Osteoblast (primary cell): ENCODE measurements at regions not wholly inside any gene's neighbourhood (a gene's known extent, or its start where the extent isn't known, plus 50 kb on each side); places are given as distances from the start of the nearest gene placed in this dataset.
"Not testable (repeated sequence)": the region's sequence is repeated elsewhere in the genome, so short reads cannot be mapped to it uniquely, and the experiment has no call there.

ENCODE experiments used
- DNase-seq: peaks from one replicate; pipeline ENCODE4 v3.0.0; 2011; ENCODE audit warnings: low spot score, mixed read lengths; ENCODE audit not compliant: insufficient read length; ENCODE audit errors: missing footprints
- H2AFZ ChIP-seq: 2 replicates; pipeline ENCODE4 v1.6.0; 2011; ENCODE audit warnings: mild to moderate bottlenecking, low read length
- H3K27ac ChIP-seq: 2 replicates; pipeline ENCODE4 v1.5.1; 2011; ENCODE audit warnings: mild to moderate bottlenecking, low read depth, low read length, moderate library complexity
- H3K27me3 ChIP-seq: 2 replicates; pipeline ENCODE4 v1.6.0; 2012; ENCODE audit warnings: mild to moderate bottlenecking, control low read depth, inconsistent platforms, low read length, moderate library complexity; ENCODE audit not compliant: insufficient read depth
- H3K36me3 ChIP-seq: 2 replicates; pipeline ENCODE4 v1.5.1; 2011; ENCODE audit warnings: mild to moderate bottlenecking, low read length, control low read depth, moderate library complexity; ENCODE audit not compliant: insufficient read depth
- H3K4me1 ChIP-seq: 2 replicates; pipeline ENCODE4 v1.5.1; 2011; ENCODE audit warnings: mild to moderate bottlenecking, low read length, control low read depth, moderate library complexity; ENCODE audit not compliant: insufficient read depth
- H3K4me2 ChIP-seq: 2 replicates; pipeline ENCODE4 v1.6.0; 2011; ENCODE audit warnings: mild to moderate bottlenecking, low read length; ENCODE audit not compliant: insufficient read depth
- H3K4me3 ChIP-seq: fragments of 200-600 bp; sonication (generic); 3 replicates; pipeline ENCODE4 v1.5.1; 2012; ENCODE audit warnings: mild to moderate bottlenecking, low read length, inconsistent platforms; ENCODE audit not compliant: insufficient read depth
- H3K79me2 ChIP-seq: 2 replicates; pipeline ENCODE4 v1.6.0; 2012; ENCODE audit warnings: mild to moderate bottlenecking, low read length, control low read depth, inconsistent platforms; ENCODE audit not compliant: insufficient read depth
- H3K9me3 ChIP-seq: 2 replicates; pipeline ENCODE4 v1.5.1; 2011; ENCODE audit warnings: low read depth, low read length, control low read depth
- H4K20me1 ChIP-seq: 2 replicates; pipeline ENCODE4 v1.6.0; 2012; ENCODE audit warnings: mild to moderate bottlenecking, low read length, control low read depth; ENCODE audit not compliant: insufficient read depth
- TF ChIP-seq, protein P1 (sequence below): IDR thresholded peaks from 2 replicates; pipeline ENCODE4 v1.5.1; 2011; ENCODE audit warnings: mild to moderate bottlenecking, low read depth, low read length, moderate library complexity; ENCODE audit errors: extremely low read depth

DNA sequence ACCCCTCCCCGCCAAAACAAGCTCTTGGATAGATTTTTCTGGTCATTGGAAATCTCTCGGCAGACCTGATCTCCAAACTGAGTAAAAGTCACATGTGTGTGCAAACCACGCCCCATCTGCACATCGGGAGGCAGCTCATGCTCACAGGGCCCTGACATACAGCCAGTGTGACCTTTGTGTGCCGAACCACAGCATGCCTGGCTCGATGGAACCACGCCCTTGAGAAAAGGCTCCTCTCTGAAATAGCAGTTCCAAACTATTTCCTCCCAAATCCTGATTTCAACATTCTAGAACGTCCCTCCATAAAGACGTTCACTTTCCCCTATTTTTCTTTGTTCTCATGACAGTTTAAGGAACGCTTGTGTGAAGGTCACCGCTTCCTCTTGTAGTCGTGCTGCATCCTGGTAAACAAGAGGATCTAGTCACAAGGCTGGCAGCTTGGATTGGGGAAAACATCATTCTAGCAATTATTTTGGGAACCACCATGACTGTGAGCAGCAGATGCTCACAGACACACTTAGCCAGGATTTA lies 59.3 kb upstream of the MAP4K4 start:
- TF ChIP-seq, protein P1, sequence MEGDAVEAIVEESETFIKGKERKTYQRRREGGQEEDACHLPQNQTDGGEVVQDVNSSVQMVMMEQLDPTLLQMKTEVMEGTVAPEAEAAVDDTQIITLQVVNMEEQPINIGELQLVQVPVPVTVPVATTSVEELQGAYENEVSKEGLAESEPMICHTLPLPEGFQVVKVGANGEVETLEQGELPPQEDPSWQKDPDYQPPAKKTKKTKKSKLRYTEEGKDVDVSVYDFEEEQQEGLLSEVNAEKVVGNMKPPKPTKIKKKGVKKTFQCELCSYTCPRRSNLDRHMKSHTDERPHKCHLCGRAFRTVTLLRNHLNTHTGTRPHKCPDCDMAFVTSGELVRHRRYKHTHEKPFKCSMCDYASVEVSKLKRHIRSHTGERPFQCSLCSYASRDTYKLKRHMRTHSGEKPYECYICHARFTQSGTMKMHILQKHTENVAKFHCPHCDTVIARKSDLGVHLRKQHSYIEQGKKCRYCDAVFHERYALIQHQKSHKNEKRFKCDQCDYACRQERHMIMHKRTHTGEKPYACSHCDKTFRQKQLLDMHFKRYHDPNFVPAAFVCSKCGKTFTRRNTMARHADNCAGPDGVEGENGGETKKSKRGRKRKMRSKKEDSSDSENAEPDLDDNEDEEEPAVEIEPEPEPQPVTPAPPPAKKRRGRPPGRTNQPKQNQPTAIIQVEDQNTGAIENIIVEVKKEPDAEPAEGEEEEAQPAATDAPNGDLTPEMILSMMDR: no peak
- Histone ChIP-seq H3K36me3 (no peaks in the 10 kb centered on the region), H3K4me2 (no peak overlapping the region), H3K79me2 (no peaks in the 10 kb centered on the region), H3K9me3 (no peaks in the 10 kb centered on the region), H2AFZ (no peak overlapping the region), H3K4me1 (no peaks in the 10 kb centered on the region), H3K4me3 (no peak overlapping the region), H3K27ac (no peak overlapping the region), H4K20me1 (no peaks in the 10 kb centered on the region), H3K27me3 (no peaks in the 10 kb centered on the region)
- peak; percentile 56 for DNase-seq

DNA sequence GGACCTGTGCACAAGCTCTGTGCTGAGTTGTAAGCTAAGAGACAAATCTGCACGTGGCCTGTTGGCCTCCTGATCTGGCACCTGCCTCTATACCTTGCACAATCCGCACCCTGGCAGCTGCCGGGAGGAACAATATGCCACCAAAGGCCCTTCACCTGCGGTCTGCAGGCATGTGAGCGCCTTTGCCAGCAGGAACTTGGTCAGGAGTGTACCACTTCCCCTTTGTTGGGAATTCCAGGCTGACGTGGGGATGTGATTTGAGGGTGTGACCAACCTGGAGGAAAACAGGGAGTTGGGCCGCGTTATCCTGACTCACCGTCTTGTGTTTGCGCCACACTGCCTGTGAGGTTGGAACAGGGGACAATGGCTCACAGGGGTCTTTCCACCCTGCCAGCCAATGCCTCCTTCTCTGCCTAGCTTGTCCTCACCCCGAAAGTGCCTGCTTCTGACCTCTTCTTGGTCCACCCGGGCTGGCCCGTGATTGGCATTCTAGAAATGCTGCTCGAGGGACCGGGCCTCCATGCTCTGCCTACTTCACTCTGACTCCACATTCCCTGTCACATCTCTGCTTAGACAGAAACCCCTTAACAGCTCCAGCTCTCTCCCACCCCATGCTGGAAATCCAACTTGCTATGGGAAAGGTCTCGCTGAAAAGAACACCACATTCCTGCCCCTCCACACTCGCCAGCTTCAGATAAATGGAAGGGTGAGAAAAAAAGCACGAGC lies 67.1 kb upstream of the MAP4K4 start:
- H3K27me3 ChIP-seq: no peaks in the 10 kb centered on the region
- no peak overlapping the region for H3K4me3 ChIP-seq
- H3K79me2 ChIP-seq: no peaks in the 10 kb centered on the region
- H3K4me1 ChIP-seq: no peaks in the 10 kb centered on the region
- no peak overlapping the region for H2AFZ ChIP-seq
- H3K9me3 ChIP-seq: no peaks in the 10 kb centered on the region
- no peaks in the 10 kb centered on the region for H4K20me1 ChIP-seq
- H3K36me3 ChIP-seq: no peaks in the 10 kb centered on the region
- TF ChIP-seq, protein P1: no peak
- H3K27ac ChIP-seq: no peak overlapping the region
- no peak overlapping the region for H3K4me2 ChIP-seq
- no peak for DNase-seq

DNA sequence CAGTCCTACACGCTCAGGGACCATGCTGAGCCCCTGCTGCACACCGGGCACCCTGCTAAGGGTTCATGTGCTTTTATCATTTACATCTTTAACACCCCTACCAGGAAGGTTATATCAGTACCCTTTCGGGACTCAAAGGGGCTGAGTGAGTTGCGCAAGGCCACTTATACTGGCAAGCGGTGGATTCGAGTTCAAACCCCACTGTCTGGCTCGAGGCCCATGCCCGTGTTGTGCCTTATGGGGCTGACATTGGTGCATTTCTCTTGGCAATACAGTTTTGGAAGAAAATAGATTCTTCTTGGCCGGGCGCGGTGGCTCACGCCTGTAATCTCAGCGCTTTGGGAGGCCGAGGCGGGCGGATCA lies 69.5 kb upstream of the MAP4K4 start:
- Histone ChIP-seq H3K9me3 (no peaks in the 10 kb centered on the region), H3K4me3 (no peak overlapping the region), H4K20me1 (no peaks in the 10 kb centered on the region), H3K4me1 (no peaks in the 10 kb centered on the region), H3K79me2 (no peaks in the 10 kb centered on the region), H2AFZ (no peak overlapping the region), H3K27me3 (no peaks in the 10 kb centered on the region), H3K36me3 (no peaks in the 10 kb centered on the region), H3K27ac (no peak overlapping the region), H3K4me2 (no peak overlapping the region)
- no peak for DNase-seq
- TF ChIP-seq, protein P1: no peak

DNA sequence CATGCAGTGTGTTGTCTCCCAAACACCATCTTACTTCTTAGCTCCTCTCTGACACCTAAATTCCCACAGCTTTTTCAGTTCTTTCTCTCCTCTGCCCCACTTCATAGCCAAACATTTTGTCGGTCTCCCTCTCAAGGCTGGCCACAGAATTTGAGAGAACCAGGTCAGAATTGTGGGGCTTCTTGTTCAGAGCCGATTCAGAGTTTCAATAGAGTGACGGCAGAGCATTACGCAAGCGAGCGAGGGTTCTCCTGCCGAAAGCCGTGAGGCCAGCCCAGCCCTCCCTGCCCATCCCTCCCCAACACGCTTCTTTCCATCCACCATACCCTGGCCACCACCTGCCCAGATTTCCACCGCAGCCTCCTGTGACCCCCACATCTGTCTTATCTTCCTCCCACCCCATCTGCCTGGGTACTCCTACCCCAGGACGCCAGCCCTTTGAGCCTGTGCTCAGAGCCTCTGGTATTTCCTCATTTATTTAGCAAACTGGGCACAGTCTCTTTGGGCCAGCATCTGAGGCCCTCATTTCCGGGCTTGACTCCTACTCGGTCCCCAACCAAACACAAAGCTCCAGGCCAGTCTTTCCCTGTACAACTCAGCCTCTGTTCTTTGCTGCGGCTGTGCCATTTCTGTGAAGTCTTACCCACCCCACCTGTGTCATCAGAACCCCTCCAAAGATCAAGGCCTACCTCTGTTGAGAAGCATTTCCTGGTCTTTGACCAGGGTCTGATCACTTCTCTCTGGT lies 70.0 kb upstream of the MAP4K4 start:
- Histone ChIP-seq H3K4me1 (no peaks in the 10 kb centered on the region), H2AFZ (no peak overlapping the region), H3K27me3 (no peaks in the 10 kb centered on the region), H3K27ac (no peak overlapping the region), H3K79me2 (no peaks in the 10 kb centered on the region), H3K9me3 (no peaks in the 10 kb centered on the region), H4K20me1 (no peaks in the 10 kb centered on the region), H3K4me3 (no peak overlapping the region), H3K4me2 (no peak overlapping the region), H3K36me3 (no peaks in the 10 kb centered on the region)
- TF ChIP-seq, protein P1: no peak
- no peak for DNase-seq

DNA sequence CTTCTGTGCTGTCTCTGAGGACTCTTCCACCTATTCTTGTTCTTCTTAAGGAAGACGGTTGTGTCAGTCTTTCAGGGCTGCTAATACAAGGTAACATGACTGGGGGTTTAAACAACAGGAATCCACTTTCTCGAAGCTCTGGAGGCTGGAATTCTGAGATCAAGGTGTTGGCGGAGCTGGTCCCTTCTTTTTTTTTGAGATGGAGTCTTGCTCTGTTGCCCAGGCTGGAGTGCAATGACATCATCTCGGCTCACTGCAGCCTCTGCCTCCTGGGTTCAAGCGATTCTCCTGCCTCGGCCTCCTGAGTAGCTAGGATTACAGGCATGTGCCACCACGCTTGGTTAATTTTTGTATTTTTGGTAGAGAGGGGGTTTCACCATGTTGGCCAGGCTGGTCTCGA lies 71.7 kb upstream of the MAP4K4 start:
- not testable (repeated sequence) for H2AFZ ChIP-seq, H3K4me3 ChIP-seq, H3K4me2 ChIP-seq

More for the DNA sequence above, 71.7 kb upstream of the MAP4K4 start:
- not testable (repeated sequence) for H3K36me3 ChIP-seq, H3K27me3 ChIP-seq, DNase-seq, H4K20me1 ChIP-seq, H3K27ac ChIP-seq, H3K79me2 ChIP-seq, H3K4me1 ChIP-seq, H3K9me3 ChIP-seq
